ENCODE measurements at regions not wholly inside any gene's neighbourhood (a gene's known extent, or its start where the extent isn't known, plus 50 kb on each side); places are given as distances from the start of the nearest gene placed in this dataset.

- no peaks in the 10 kb centered on the region for H3K4me1 ChIP-seq (ENCODE audit: control insufficient read depth, extremely low read depth, insufficient read depth, low read length)
- TF ChIP-seq CTCF (conservative IDR thresholded peaks at IDR 0.05 in 1 of 2, IDR thresholded peaks at IDR 0.05 in 1 of 2; ENCODE audit: low read depth in 1 of 2, low read length in 2 of 2) (no peak), EZH2 (IDR thresholded peaks at IDR 0.05; ENCODE audit: low read length, missing control alignments) (no peak)
- H3K4me3 ChIP-seq (replicated peaks in 1 of 4; ENCODE audit: control extremely low read depth in 1 of 4, insufficient read depth in 1 of 4, low read depth in 3 of 4, low read length in 4 of 4) = no peak overlapping the region
- no peak overlapping the region for H3K9ac ChIP-seq (ENCODE audit: insufficient read depth, low read length)
- no peaks in the 10 kb centered on the region for H3K36me3 ChIP-seq (ENCODE audit: control insufficient read depth, insufficient read depth, low read length)
- H3K79me2 ChIP-seq (ENCODE audit: control insufficient read depth, insufficient read depth, low read length) = no peaks in the 10 kb centered on the region
- no peaks in the 10 kb centered on the region for H3K27me3 ChIP-seq (ENCODE audit: control insufficient read depth, insufficient read depth, low read length)
- H3K27ac ChIP-seq (ENCODE audit: insufficient read depth, low read length) = no peak overlapping the region
- no peak overlapping the region for H2AFZ ChIP-seq (ENCODE audit: low read length)
- no peak overlapping the region for H3K4me2 ChIP-seq (ENCODE audit: extremely low read depth, insufficient read depth, low read length)
- H3K9me3 ChIP-seq (ENCODE audit: control insufficient read depth, insufficient read depth, low read depth, low read length) = no peaks in the 10 kb centered on the region
- no peaks in the 10 kb centered on the region for H4K20me1 ChIP-seq (ENCODE audit: control insufficient read depth, extremely low read depth, insufficient read depth, low read length)
- DNase-seq (ENCODE audit: low read depth in 2 of 2) = no peak
Measured at GRCh38 chr2:13001408-13001807, 284.7 kb downstream of the TRIB2 start.

- peak in 1 of 2 donors; percentile 37 for DNase-seq (ENCODE audit: low read depth in 2 of 2)
- no peak overlapping the region for H3K9ac ChIP-seq (ENCODE audit: insufficient read depth, low read length)
- H2AFZ ChIP-seq (ENCODE audit: low read length) = no peak overlapping the region
- no peaks in the 10 kb centered on the region for H4K20me1 ChIP-seq (ENCODE audit: control insufficient read depth, extremely low read depth, insufficient read depth, low read length)
- no peak overlapping the region for H3K4me2 ChIP-seq (ENCODE audit: extremely low read depth, insufficient read depth, low read length)
- no peaks in the 10 kb centered on the region for H3K27me3 ChIP-seq (ENCODE audit: control insufficient read depth, insufficient read depth, low read length)
- H3K79me2 ChIP-seq (ENCODE audit: control insufficient read depth, insufficient read depth, low read length) = no peaks in the 10 kb centered on the region
- H3K36me3 ChIP-seq (ENCODE audit: control insufficient read depth, insufficient read depth, low read length) = no peaks in the 10 kb centered on the region
- no peak overlapping the region for H3K4me3 ChIP-seq (replicated peaks in 1 of 4; ENCODE audit: control extremely low read depth in 1 of 4, insufficient read depth in 1 of 4, low read depth in 3 of 4, low read length in 4 of 4)
- H3K4me1 ChIP-seq (ENCODE audit: control insufficient read depth, extremely low read depth, insufficient read depth, low read length) = no peaks in the 10 kb centered on the region
- H3K27ac ChIP-seq (ENCODE audit: insufficient read depth, low read length) = no peak overlapping the region
- H3K9me3 ChIP-seq (ENCODE audit: control insufficient read depth, insufficient read depth, low read depth, low read length) = no peaks in the 10 kb centered on the region
- TF ChIP-seq CTCF (conservative IDR thresholded peaks at IDR 0.05 in 1 of 2, IDR thresholded peaks at IDR 0.05 in 1 of 2; ENCODE audit: low read depth in 1 of 2, low read length in 2 of 2) = no peak
- no peak for TF ChIP-seq EZH2 (IDR thresholded peaks at IDR 0.05; ENCODE audit: low read length, missing control alignments)
Measured at GRCh38 chr2:13002536-13003331, 286.0 kb downstream of the TRIB2 start.

- H3K4me2 ChIP-seq (ENCODE audit: extremely low read depth, insufficient read depth, low read length) = no peak overlapping the region
- H3K36me3 ChIP-seq (ENCODE audit: control insufficient read depth, insufficient read depth, low read length) = no peaks in the 10 kb centered on the region
- no peak overlapping the region for H3K27ac ChIP-seq (ENCODE audit: insufficient read depth, low read length)
- no peaks in the 10 kb centered on the region for H3K4me1 ChIP-seq (ENCODE audit: control insufficient read depth, extremely low read depth, insufficient read depth, low read length)
- no peaks in the 10 kb centered on the region for H3K79me2 ChIP-seq (ENCODE audit: control insufficient read depth, insufficient read depth, low read length)
- no peak overlapping the region for H3K9ac ChIP-seq (ENCODE audit: insufficient read depth, low read length)
- no peaks in the 10 kb centered on the region for H4K20me1 ChIP-seq (ENCODE audit: control insufficient read depth, extremely low read depth, insufficient read depth, low read length)
- TF ChIP-seq EZH2 (IDR thresholded peaks at IDR 0.05; ENCODE audit: low read length, missing control alignments) (no peak), CTCF (conservative IDR thresholded peaks at IDR 0.05 in 1 of 2, IDR thresholded peaks at IDR 0.05 in 1 of 2; ENCODE audit: low read depth in 1 of 2, low read length in 2 of 2) (no peak)
- peak in 1 of 2 donors; percentile 79 for DNase-seq (ENCODE audit: low read depth in 2 of 2)
- no peaks in the 10 kb centered on the region for H3K27me3 ChIP-seq (ENCODE audit: control insufficient read depth, insufficient read depth, low read length)
- no peaks in the 10 kb centered on the region for H3K9me3 ChIP-seq (ENCODE audit: control insufficient read depth, insufficient read depth, low read depth, low read length)
- H2AFZ ChIP-seq (ENCODE audit: low read length) = no peak overlapping the region
- no peak overlapping the region for H3K4me3 ChIP-seq (replicated peaks in 1 of 4; ENCODE audit: control extremely low read depth in 1 of 4, insufficient read depth in 1 of 4, low read depth in 3 of 4, low read length in 4 of 4)
Measured at GRCh38 chr2:13003500-13003899, 286.8 kb downstream of the TRIB2 start.
